GM18951 (cell line): ENCODE measurements at regions not wholly inside any gene's neighbourhood (a gene's known extent, or its start where the extent isn't known, plus 50 kb on each side); places are given as distances from the start of the nearest gene placed in this dataset.

ENCODE experiments used
- POLR2A ChIP-seq: IDR thresholded peaks from 4 replicates; pipeline ENCODE4 v1.6.1; 2011; ENCODE audit warnings: mild to moderate bottlenecking; ENCODE audit not compliant: insufficient read length, insufficient read depth; ENCODE audit errors: extremely low read depth
- in situ Hi-C: fragments of 300-500 bp; cut with MboI; formaldehyde crosslinking; loops from one replicate; pipeline ENCODE4 v1.12.0; 2022; ENCODE audit warnings: low sequenced_read_pairs, mixed read lengths, inconsistent platforms; ENCODE audit not compliant: unreplicated experiment

- in situ Hi-C loops: no loop called here
These were observed 251.7 kb upstream of the ADGRL2 start for GRCh38 chr1:81548918-81549587.

GRCh38 chr1:81547912-81548303 is 252.8 kb upstream of the ADGRL2 start:
- TF ChIP-seq POLR2A: no peak
- in situ Hi-C loops: no loop called here

More at GRCh38 chr1:81548918-81549587, 251.7 kb upstream of the ADGRL2 start:
- no peak for TF ChIP-seq POLR2A

- TF ChIP-seq POLR2A: no peak
- in situ Hi-C loops: no loop called here
These were observed 253.3 kb upstream of the ADGRL2 start for GRCh38 chr1:81547261-81547911.

- TF ChIP-seq POLR2A: no peak
- in situ Hi-C loops: no loop called here
These were observed 255.0 kb upstream of the ADGRL2 start for GRCh38 chr1:81545734-81546133.

- in situ Hi-C loops: no loop called here
- no peak for TF ChIP-seq POLR2A
These were observed 257.0 kb upstream of the ADGRL2 start for GRCh38 chr1:81543764-81544163.

GRCh38 chr1:81542196-81542595 is 258.5 kb upstream of the ADGRL2 start:
- no peak for TF ChIP-seq POLR2A

GRCh38 chr1:81540216-81540615 is 260.5 kb upstream of the ADGRL2 start:
- TF ChIP-seq POLR2A: no peak
- in situ Hi-C loops: no loop called here

More at GRCh38 chr1:81542196-81542595, 258.5 kb upstream of the ADGRL2 start:
- in situ Hi-C loops: no loop called here

- in situ Hi-C loops: no loop called here
- TF ChIP-seq POLR2A: no peak
These were observed 271.7 kb upstream of the ADGRL2 start for GRCh38 chr1:81529014-81529413.

- in situ Hi-C loops: no loop called here
- no peak for TF ChIP-seq POLR2A
These were observed 275.6 kb upstream of the ADGRL2 start for GRCh38 chr1:81525085-81525484.

GRCh38 chr1:81519987-81520386 is 280.7 kb upstream of the ADGRL2 start:
- no peak for TF ChIP-seq POLR2A
- in situ Hi-C loops: no loop called here

- TF ChIP-seq POLR2A: no peak
- in situ Hi-C loops: no loop called here
These were observed 282.7 kb upstream of the ADGRL2 start for GRCh38 chr1:81517987-81518386.

- no peak for TF ChIP-seq POLR2A
- in situ Hi-C loops: no loop called here
These were observed 286.9 kb upstream of the ADGRL2 start for GRCh38 chr1:81513796-81514354.

GRCh38 chr1:81512252-81513003 is 288.3 kb upstream of the ADGRL2 start:
- in situ Hi-C loops: no loop called here
- no peak for TF ChIP-seq POLR2A

- in situ Hi-C loops: no loop called here
- no peak for TF ChIP-seq POLR2A
These were observed 289.5 kb upstream of the ADGRL2 start for GRCh38 chr1:81511281-81511680.

GRCh38 chr1:81510701-81511100 is 290.0 kb upstream of the ADGRL2 start:
- no peak for TF ChIP-seq POLR2A
- in situ Hi-C loops: no loop called here
